OCI-LY3 (cell line): ENCODE measurements at regions not wholly inside any gene's neighbourhood (a gene's known extent, or its start where the extent isn't known, plus 50 kb on each side); places are given as distances from the start of the nearest gene placed in this dataset.

Source experiments
- H2AFZ ChIP-seq: fragments of 200-600, 300-600 bp; shearing (Covaris generic); 2 replicates; pipeline ENCODE4 v1.6.0; 2014; ENCODE audit warnings: antibody characterized with exemption, low read depth, low read length
- H3K27ac ChIP-seq: fragments of 200-600, 300-600 bp; sonication (generic); 2 replicates; pipeline ENCODE4 v1.5.1; 2014; ENCODE audit warnings: mild to moderate bottlenecking, low read length, moderate library complexity, mixed read lengths
- H3K27me3 ChIP-seq: fragments of 200-600, 300-600 bp; sonication (generic); 2 replicates; pipeline ENCODE4 v1.6.1; 2014; ENCODE audit warnings: low read depth, low read length, mixed read lengths
- H3K36me3 ChIP-seq: fragments of 200-600, 300-600 bp; sonication (generic); replicated peaks from 2 replicates; pipeline ENCODE3; 2014; ENCODE audit warnings: low read depth, low read length, mixed read lengths
- H3K4me1 ChIP-seq: fragments of 300-600, 200-600 bp; sonication (generic); 2 replicates; pipeline ENCODE4 v1.6.1; 2014; ENCODE audit warnings: low read length, mixed read lengths
- H3K4me2 ChIP-seq: fragments of 200-600, 300-600 bp; sonication (generic); 2 replicates; pipeline ENCODE4 v1.6.1; 2014; ENCODE audit warnings: low read length, mixed read lengths
- H3K4me3 ChIP-seq: fragments of 300-600, 200-600 bp; sonication (generic); 2 replicates; pipeline ENCODE4 v1.5.1; 2014; ENCODE audit warnings: antibody characterized with exemption, mild to moderate bottlenecking, low read length, moderate library complexity
- H3K79me2 ChIP-seq: fragments of 300-600, 200-600 bp; shearing (Covaris generic); 2 replicates; pipeline ENCODE4 v1.6.1; 2014; ENCODE audit warnings: mild to moderate bottlenecking, low read length, mixed read lengths
- H3K9ac ChIP-seq: fragments of 300-600, 200-600 bp; shearing (Covaris generic); 2 replicates; pipeline ENCODE4 v1.6.0; 2014; ENCODE audit warnings: mild to moderate bottlenecking, low read length, moderate library complexity
- H3K9me3 ChIP-seq: fragments of 200-600, 300-600 bp; shearing (Covaris generic); 2 replicates; pipeline ENCODE4 v1.6.1; 2014; ENCODE audit warnings: low read length, mixed read lengths; ENCODE audit not compliant: insufficient read depth
- H4K20me1 ChIP-seq: fragments of 200-600, 300-600 bp; sonication (generic); 2 replicates; pipeline ENCODE4 v1.6.1; 2016; ENCODE audit warnings: low read length, mixed read lengths; ENCODE audit not compliant: insufficient read depth
- CTCF ChIP-seq: fragments of 200-600, 300-600 bp; sonication (generic); IDR thresholded peaks from 2 replicates; pipeline ENCODE4 v1.5.1; 2014; ENCODE audit warnings: antibody characterized with exemption, low read length, low read depth
- EZH2phosphoT487 ChIP-seq: fragments of 200-600 bp; shearing (Covaris generic); IDR thresholded peaks from 2 replicates; pipeline ENCODE4 v1.6.1; 2018; ENCODE audit warnings: antibody characterized with exemption, mixed run types, low read depth

DNA sequence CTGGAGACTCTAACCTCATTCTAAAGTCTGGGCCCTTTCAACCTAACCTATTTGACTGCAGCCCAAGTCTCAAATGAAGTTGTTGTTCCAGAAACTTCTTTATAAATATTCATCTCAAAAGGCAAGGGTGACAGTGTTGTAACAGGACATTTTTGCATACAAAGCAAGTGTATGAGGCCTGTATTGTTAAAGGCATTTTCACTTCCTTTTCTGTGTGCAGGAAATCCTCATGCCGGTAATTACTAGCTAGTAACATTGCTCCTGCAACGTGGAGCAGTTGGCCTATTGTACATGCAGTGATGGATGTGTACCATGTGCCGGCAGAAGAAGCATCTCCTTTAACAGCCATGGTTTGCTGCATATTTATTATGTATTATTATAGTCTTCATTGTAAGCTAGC is 156.5 kb upstream of the RMST start:
- Histone ChIP-seq H3K27me3 (no peaks in the 10 kb centered on the region), H4K20me1 (no peaks in the 10 kb centered on the region), H3K4me3 (no peak overlapping the region), H3K9me3 (no peaks in the 10 kb centered on the region), H3K79me2 (no peaks in the 10 kb centered on the region), H3K4me1 (no peaks in the 10 kb centered on the region), H2AFZ (no peak overlapping the region), H3K36me3 (no peaks in the 10 kb centered on the region), H3K4me2 (no peak overlapping the region), H3K27ac (no peak overlapping the region), H3K9ac (no peak overlapping the region)
- TF ChIP-seq EZH2phosphoT487 (no peak), CTCF (no peak)

- Histone ChIP-seq H3K27ac (no peak overlapping the region), H3K9me3 (no peaks in the 10 kb centered on the region), H2AFZ (no peak overlapping the region), H3K79me2 (no peaks in the 10 kb centered on the region), H3K4me1 (no peaks in the 10 kb centered on the region), H3K9ac (no peak overlapping the region), H4K20me1 (no peaks in the 10 kb centered on the region), H3K27me3 (peaks cover 10% of the 10 kb centered on the region), H3K36me3 (no peaks in the 10 kb centered on the region), H3K4me3 (no peak overlapping the region), H3K4me2 (no peak overlapping the region)
- TF ChIP-seq CTCF (peak; percentile 79), EZH2phosphoT487 (no peak)
Measured at GRCh38 chr12:97308576-97309198, 153.9 kb upstream of the RMST start.

DNA sequence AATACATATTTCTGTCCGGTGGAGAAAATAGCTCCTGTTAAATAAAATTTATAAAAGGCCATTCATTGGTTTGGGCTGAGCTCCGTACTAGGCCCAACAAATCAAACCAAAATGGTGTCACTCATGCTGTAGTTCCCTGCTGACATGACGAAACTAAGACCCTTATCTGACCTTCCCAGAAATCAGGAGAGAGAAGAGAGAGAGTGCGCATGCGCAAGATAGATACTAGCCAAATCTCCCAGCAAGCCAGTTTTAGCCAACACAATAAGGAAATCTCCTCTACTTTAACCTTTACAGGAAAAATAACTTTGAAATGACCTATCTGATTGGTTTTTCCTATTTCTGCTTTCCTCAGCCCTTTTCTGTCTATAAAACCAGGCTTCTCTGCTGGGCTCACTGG is 152.7 kb upstream of the RMST start:
- no peak overlapping the region for H3K4me3 ChIP-seq
- H3K4me2 ChIP-seq, result no peak overlapping the region
- no peaks in the 10 kb centered on the region for H3K79me2 ChIP-seq
- no peaks in the 10 kb centered on the region for H3K4me1 ChIP-seq
- H3K27ac ChIP-seq, result no peak overlapping the region
- TF ChIP-seq EZH2phosphoT487, result no peak
- TF ChIP-seq CTCF, result no peak
- H3K27me3 ChIP-seq, result peaks cover 13% of the 10 kb centered on the region
- no peaks in the 10 kb centered on the region for H3K36me3 ChIP-seq
- H2AFZ ChIP-seq, result no peak overlapping the region
- H4K20me1 ChIP-seq, result no peaks in the 10 kb centered on the region
- no peaks in the 10 kb centered on the region for H3K9me3 ChIP-seq
- H3K9ac ChIP-seq, result no peak overlapping the region

GRCh38 chr12:97312570-97313135 is 150.0 kb upstream of the RMST start:
- no peak for TF ChIP-seq EZH2phosphoT487
- TF ChIP-seq CTCF, result peak; percentile 23
- H3K27ac ChIP-seq, result no peak overlapping the region
- no peaks in the 10 kb centered on the region for H3K36me3 ChIP-seq
- H3K27me3 ChIP-seq, result peaks cover 13% of the 10 kb centered on the region
- H3K4me1 ChIP-seq, result no peaks in the 10 kb centered on the region
- H3K9me3 ChIP-seq, result no peaks in the 10 kb centered on the region
- no peaks in the 10 kb centered on the region for H4K20me1 ChIP-seq
- no peak overlapping the region for H3K9ac ChIP-seq
- H3K4me2 ChIP-seq, result no peak overlapping the region
- no peaks in the 10 kb centered on the region for H3K79me2 ChIP-seq
- no peak overlapping the region for H3K4me3 ChIP-seq
- no peak overlapping the region for H2AFZ ChIP-seq
